ENCODE measurements at regions not wholly inside any gene's neighbourhood (a gene's known extent, or its start where the extent isn't known, plus 50 kb on each side); places are given as distances from the start of the nearest gene placed in this dataset.

- no peak for DNase-seq (ENCODE audit: low read depth)
These were observed 195.9 kb upstream of the TCF4 start for GRCh38 chr18:55783921-55784320.

- DNase-seq (ENCODE audit: low read depth): peak; percentile 82
These were observed 193.5 kb upstream of the TCF4 start for GRCh38 chr18:55781481-55781957.

GRCh38 chr18:55780586-55781071 is 192.6 kb upstream of the TCF4 start:
- DNase-seq (ENCODE audit: low read depth): peak; percentile 24

GRCh38 chr18:55779691-55780585 is 191.9 kb upstream of the TCF4 start:
- DNase-seq (ENCODE audit: low read depth): peak; percentile 14

- DNase-seq (ENCODE audit: low read depth): no peak
These were observed 191.0 kb upstream of the TCF4 start for GRCh38 chr18:55778788-55779690.

GRCh38 chr18:55777666-55778304 is 189.8 kb upstream of the TCF4 start:
- no peak for DNase-seq (ENCODE audit: low read depth)

GRCh38 chr18:55775972-55776371 is 188.0 kb upstream of the TCF4 start:
- no peak for DNase-seq (ENCODE audit: low read depth)

- DNase-seq (ENCODE audit: low read depth): no peak
These were observed 186.5 kb upstream of the TCF4 start for GRCh38 chr18:55774505-55774904.

- DNase-seq (ENCODE audit: low read depth): no peak
These were observed 180.3 kb upstream of the TCF4 start for GRCh38 chr18:55768255-55768654.

GRCh38 chr18:55764386-55764785 is 176.4 kb upstream of the TCF4 start:
- no peak for DNase-seq (ENCODE audit: low read depth)

- no peak for DNase-seq (ENCODE audit: low read depth)
These were observed 175.8 kb upstream of the TCF4 start for GRCh38 chr18:55763805-55764204.

- DNase-seq (ENCODE audit: low read depth): peak; percentile 92
These were observed 175.3 kb upstream of the TCF4 start for GRCh38 chr18:55763298-55763697.

- DNase-seq (ENCODE audit: low read depth): no peak
These were observed 174.4 kb upstream of the TCF4 start for GRCh38 chr18:55762424-55762823.

- DNase-seq (ENCODE audit: low read depth): peak; percentile 52
These were observed 165.8 kb upstream of the TCF4 start for GRCh38 chr18:55753643-55754263.

- DNase-seq (ENCODE audit: low read depth): no peak
These were observed 163.5 kb upstream of the TCF4 start for GRCh38 chr18:55751476-55751875.

- DNase-seq (ENCODE audit: low read depth): no peak
These were observed 160.3 kb upstream of the TCF4 start for GRCh38 chr18:55748227-55748738.

GRCh38 chr18:55744206-55744605 is 156.2 kb upstream of the TCF4 start:
- peak; percentile 39 for DNase-seq (ENCODE audit: low read depth)

GRCh38 chr18:55743736-55744135 is 155.7 kb upstream of the TCF4 start:
- DNase-seq (ENCODE audit: low read depth): no peak

GRCh38 chr18:55743133-55743532 is 155.1 kb upstream of the TCF4 start:
- DNase-seq (ENCODE audit: low read depth): no peak

- no peak for DNase-seq (ENCODE audit: low read depth)
These were observed 151.5 kb upstream of the TCF4 start for GRCh38 chr18:55739488-55739887.

Data from LHCN-M2 (cell line).